MM.1S (cell line): ENCODE measurements at regions not wholly inside any gene's neighbourhood (a gene's known extent, or its start where the extent isn't known, plus 50 kb on each side); places are given as distances from the start of the nearest gene placed in this dataset.

ENCODE experiments used
- DNase-seq: peaks from one replicate; pipeline ENCODE4 v3.0.0-alpha.2; 2015
- H2AFZ ChIP-seq: fragments of 300-600 bp; sonication (generic); 2 replicates; pipeline ENCODE4 v1.6.0; 2016; ENCODE audit warnings: antibody characterized with exemption, low read length
- H3F3A ChIP-seq: fragments of 300-600 bp; sonication (generic); 2 replicates; pipeline ENCODE4 v1.6.1; 2016; ENCODE audit warnings: mild to moderate bottlenecking, antibody characterized with exemption, low read length, moderate library complexity, mixed read lengths; ENCODE audit not compliant: insufficient read depth
- H3K27ac ChIP-seq: fragments of 300-600 bp; sonication (generic); 2 replicates; pipeline ENCODE4 v1.5.1; 2016; ENCODE audit warnings: mild to moderate bottlenecking, low read length
- H3K27me3 ChIP-seq: fragments of 300-600 bp; sonication (generic); replicated peaks from 2 replicates; pipeline ENCODE4 v1.6.0; 2016; ENCODE audit warnings: low read length; ENCODE audit not compliant: insufficient read depth
- H3K36me3 ChIP-seq: fragments of 300-600 bp; sonication (generic); replicated peaks from 2 replicates; pipeline ENCODE4 v1.6.1; 2016; ENCODE audit warnings: mild to moderate bottlenecking, low read length, mixed read lengths; ENCODE audit not compliant: insufficient read depth
- H3K4me1 ChIP-seq: fragments of 300-600 bp; sonication (generic); 2 replicates; pipeline ENCODE4 v1.6.1; 2016; ENCODE audit warnings: low read length, mixed read lengths
- H3K4me2 ChIP-seq: fragments of 300-600 bp; sonication (generic); 2 replicates; pipeline ENCODE4 v1.6.0; 2016; ENCODE audit warnings: low read depth, low read length
- H3K4me3 ChIP-seq: fragments of 300-600 bp; sonication (generic); 2 replicates; pipeline ENCODE4 v1.5.1; 2016; ENCODE audit warnings: low read length, mixed read lengths
- H3K79me2 ChIP-seq: fragments of 300-600 bp; sonication (generic); 2 replicates; pipeline ENCODE4 v1.6.1; 2016; ENCODE audit warnings: mixed run types, low read length, mixed read lengths
- H3K9ac ChIP-seq: fragments of 300-600 bp; sonication (generic); 2 replicates; pipeline ENCODE4 v1.6.1; 2016; ENCODE audit warnings: low read length, mixed read lengths
- H3K9me2 ChIP-seq: fragments of 300-600 bp; sonication (generic); replicated peaks from 2 replicates; pipeline ENCODE4 v1.6.1; 2016; ENCODE audit warnings: mild to moderate bottlenecking, low read length, mixed read lengths; ENCODE audit not compliant: insufficient read depth
- H3K9me3 ChIP-seq: fragments of 300-600 bp; sonication (generic); replicated peaks from 2 replicates; pipeline ENCODE4 v1.6.1; 2016; ENCODE audit warnings: mild to moderate bottlenecking, low read length, mixed read lengths; ENCODE audit not compliant: insufficient read depth
- H4K20me1 ChIP-seq: fragments of 300-600 bp; sonication (generic); 2 replicates; pipeline ENCODE4 v1.6.1; 2016; ENCODE audit warnings: mild to moderate bottlenecking, low read length, moderate library complexity, mixed read lengths; ENCODE audit not compliant: insufficient read depth
- CTCF ChIP-seq: fragments of 300-600 bp; sonication (generic); IDR thresholded peaks from 2 replicates; pipeline ENCODE4 v1.5.1; 2016; ENCODE audit warnings: antibody characterized with exemption, low read length, mixed read lengths
- EZH2 ChIP-seq: fragments of 300-600 bp; sonication (generic); optimal IDR thresholded peaks from 2 replicates; pipeline ENCODE3; 2017; ENCODE audit warnings: low read depth, mild to moderate bottlenecking, antibody characterized with exemption, low read length, mixed read lengths
- EZH2phosphoT487 ChIP-seq: fragments of 300-600 bp; sonication (generic); IDR thresholded peaks from 2 replicates; pipeline ENCODE4 v1.6.1; 2018; ENCODE audit warnings: antibody characterized with exemption, low read length

DNA sequence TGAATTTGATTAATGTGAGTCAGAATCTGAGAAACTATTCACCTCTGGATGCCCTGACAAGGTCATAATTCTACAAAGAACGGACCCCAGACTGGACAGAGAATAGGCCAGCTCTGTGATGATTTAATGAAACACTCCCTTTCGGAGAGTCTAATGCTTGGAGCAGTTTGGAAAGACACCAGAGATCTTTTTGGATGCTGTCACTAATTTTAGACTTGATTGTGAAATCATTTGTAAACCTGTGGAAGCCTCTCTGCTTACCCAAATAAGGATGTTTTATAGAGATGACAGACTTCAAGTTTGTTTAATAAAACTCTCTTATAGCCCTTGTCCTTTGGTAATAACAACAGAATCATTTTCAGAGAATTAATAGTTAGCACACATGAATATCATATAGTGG, 83.5 kb downstream of the MYL12B start:
- no peaks in the 10 kb centered on the region for H3K9me2 ChIP-seq
- H3K4me3 ChIP-seq = no peak overlapping the region
- H3K4me1 ChIP-seq = no peaks in the 10 kb centered on the region
- H3K4me2 ChIP-seq = no peak overlapping the region
- H4K20me1 ChIP-seq = no peaks in the 10 kb centered on the region
- no peak overlapping the region for H3K9ac ChIP-seq
- H3K9me3 ChIP-seq = no peaks in the 10 kb centered on the region
- no peaks in the 10 kb centered on the region for H3K36me3 ChIP-seq
- no peak overlapping the region for H3K27ac ChIP-seq
- H2AFZ ChIP-seq = no peak overlapping the region
- DNase-seq = no peak
- no peaks in the 10 kb centered on the region for H3K79me2 ChIP-seq
- TF ChIP-seq EZH2phosphoT487 (no peak), CTCF (no peak), EZH2 (no peak)
- no peaks in the 10 kb centered on the region for H3K27me3 ChIP-seq
- no peaks in the 10 kb centered on the region for H3F3A ChIP-seq

GRCh38 chr18:3345885-3346284, 84.0 kb downstream of the MYL12B start:
- Histone ChIP-seq H3K27ac (no peak overlapping the region), H3K4me1 (no peaks in the 10 kb centered on the region), H3K27me3 (no peaks in the 10 kb centered on the region), H3K36me3 (no peaks in the 10 kb centered on the region), H3K9me2 (no peaks in the 10 kb centered on the region), H3K9ac (no peak overlapping the region), H3K4me3 (no peak overlapping the region), H3K9me3 (no peaks in the 10 kb centered on the region), H3F3A (no peaks in the 10 kb centered on the region), H3K4me2 (no peak overlapping the region), H2AFZ (no peak overlapping the region), H3K79me2 (no peaks in the 10 kb centered on the region), H4K20me1 (no peaks in the 10 kb centered on the region)
- no peak for DNase-seq
- TF ChIP-seq EZH2phosphoT487 (no peak), CTCF (no peak), EZH2 (no peak)

DNA sequence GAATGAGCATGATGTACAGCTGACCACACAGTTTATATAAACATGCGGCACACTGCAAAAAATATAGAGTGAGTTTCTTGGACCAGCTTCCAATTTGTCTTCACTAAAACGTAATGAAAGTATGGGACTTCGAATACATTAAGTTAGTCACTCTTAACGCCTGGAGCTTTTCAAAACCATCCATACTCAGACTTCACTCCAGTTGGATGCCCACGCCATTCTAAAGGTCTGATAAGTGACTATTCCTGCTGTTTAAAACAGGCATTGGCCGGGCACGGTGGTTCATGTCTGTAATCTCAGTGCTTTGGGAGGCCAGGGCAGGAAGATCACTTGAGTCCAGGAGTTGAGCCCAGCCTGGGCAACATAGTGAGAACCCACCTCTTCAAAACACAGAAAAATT, 84.6 kb downstream of the MYL12B start:
- no peaks in the 10 kb centered on the region for H3K36me3 ChIP-seq
- H3F3A ChIP-seq = no peaks in the 10 kb centered on the region
- H3K9me3 ChIP-seq = no peaks in the 10 kb centered on the region
- TF ChIP-seq EZH2 = no peak
- no peak for TF ChIP-seq CTCF
- no peak for TF ChIP-seq EZH2phosphoT487
- DNase-seq = no peak
- H3K9me2 ChIP-seq = no peaks in the 10 kb centered on the region
- H3K27me3 ChIP-seq = no peaks in the 10 kb centered on the region
- no peak overlapping the region for H3K27ac ChIP-seq
- no peaks in the 10 kb centered on the region for H4K20me1 ChIP-seq
- H3K4me2 ChIP-seq = no peak overlapping the region
- no peak overlapping the region for H2AFZ ChIP-seq
- H3K4me1 ChIP-seq = no peaks in the 10 kb centered on the region
- H3K79me2 ChIP-seq = no peaks in the 10 kb centered on the region
- H3K4me3 ChIP-seq = no peak overlapping the region
- no peak overlapping the region for H3K9ac ChIP-seq
